ENCODE measurements at regions not wholly inside any gene's neighbourhood (a gene's known extent, or its start where the extent isn't known, plus 50 kb on each side); places are given as distances from the start of the nearest gene placed in this dataset.

DNA sequence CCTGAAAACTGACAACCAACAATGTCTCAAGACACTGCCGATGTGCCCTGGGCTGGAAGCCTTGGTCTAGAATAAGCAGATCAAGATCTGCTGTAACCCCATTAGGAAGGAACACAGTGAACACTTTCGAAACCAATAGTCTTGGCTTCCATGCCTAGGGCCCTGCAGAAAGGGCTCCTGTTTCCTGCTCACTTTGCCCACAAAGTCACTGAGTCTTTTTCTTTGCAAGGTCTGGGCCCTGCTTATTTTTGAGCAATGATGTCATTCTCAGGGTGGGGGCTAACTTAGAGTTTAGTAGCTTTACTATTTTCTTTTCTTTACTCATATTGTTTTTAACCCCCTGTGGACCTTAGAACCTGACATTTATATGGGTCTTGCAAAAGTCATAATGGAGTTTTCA lies 704.2 kb upstream of the TMEM132C start:
- H3K27ac Mint-ChIP-seq = no peak overlapping the region
- H3K9me3 Mint-ChIP-seq = peaks cover 5% of the 10 kb centered on the region
- H3K36me3 Mint-ChIP-seq = no peaks in the 10 kb centered on the region
- H3K4me3 Mint-ChIP-seq = no peak overlapping the region
- DNase-seq (ENCODE audit: low spot score in 2 of 2) (no peak), ATAC-seq (no peak)
- H3K4me1 Mint-ChIP-seq = peaks cover 18% of the 10 kb centered on the region

DNA sequence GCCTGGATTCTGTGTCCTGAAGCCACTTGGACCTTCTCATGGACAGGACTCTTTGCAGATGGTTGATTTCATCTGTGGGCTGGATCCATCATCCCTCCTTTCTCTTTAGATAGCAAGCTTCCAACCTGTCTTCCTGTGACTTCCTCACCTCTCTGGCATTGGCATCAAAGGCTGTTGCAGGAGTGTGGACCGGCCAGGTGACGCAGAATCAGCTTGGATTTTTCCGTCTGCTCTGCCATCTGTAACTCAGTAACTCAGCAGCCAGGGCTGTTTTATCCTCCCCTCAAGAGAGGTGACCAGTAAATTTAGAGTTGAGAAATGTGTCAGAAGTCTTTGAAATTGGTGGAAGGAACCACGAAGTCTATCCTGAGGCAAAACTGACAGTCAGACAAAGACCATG lies 701.7 kb upstream of the TMEM132C start:
- Mint-ChIP-seq H3K9me3 (peaks cover 15% of the 10 kb centered on the region), H3K4me3 (no peak overlapping the region), H3K27ac (no peak overlapping the region), H3K4me1 (peaks cover 10% of the 10 kb centered on the region), H3K36me3 (no peaks in the 10 kb centered on the region)
- no peak for DNase-seq (ENCODE audit: low spot score in 2 of 2)
- no peak for ATAC-seq

DNA sequence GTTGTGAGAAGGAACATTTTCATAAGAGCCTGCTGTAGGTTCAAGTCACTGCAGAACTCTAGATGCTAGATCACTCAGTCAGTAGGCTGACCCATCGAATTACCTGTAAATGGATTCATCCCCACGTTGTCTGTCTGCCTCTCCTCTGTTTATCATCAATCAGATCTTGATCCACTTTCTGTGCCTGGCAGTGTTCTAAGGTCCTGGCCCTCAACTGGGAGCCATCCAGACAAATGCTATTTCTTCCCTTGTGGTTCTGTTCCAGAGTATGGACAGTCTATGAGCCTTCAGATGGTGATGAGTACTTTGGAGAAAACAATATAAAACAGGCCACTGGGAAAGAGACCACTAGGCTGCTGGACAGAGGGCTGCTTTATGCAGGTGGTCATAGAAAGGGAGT lies 699.4 kb upstream of the TMEM132C start:
- H3K4me1 Mint-ChIP-seq = peaks cover 10% of the 10 kb centered on the region
- H3K36me3 Mint-ChIP-seq = no peaks in the 10 kb centered on the region
- H3K27ac Mint-ChIP-seq = peak overlapping the region; percentile 93
- no peak for DNase-seq (ENCODE audit: low spot score in 2 of 2)
- H3K9me3 Mint-ChIP-seq = peaks cover 16% of the 10 kb centered on the region
- ATAC-seq = no peak
- H3K4me3 Mint-ChIP-seq = no peak overlapping the region

DNA sequence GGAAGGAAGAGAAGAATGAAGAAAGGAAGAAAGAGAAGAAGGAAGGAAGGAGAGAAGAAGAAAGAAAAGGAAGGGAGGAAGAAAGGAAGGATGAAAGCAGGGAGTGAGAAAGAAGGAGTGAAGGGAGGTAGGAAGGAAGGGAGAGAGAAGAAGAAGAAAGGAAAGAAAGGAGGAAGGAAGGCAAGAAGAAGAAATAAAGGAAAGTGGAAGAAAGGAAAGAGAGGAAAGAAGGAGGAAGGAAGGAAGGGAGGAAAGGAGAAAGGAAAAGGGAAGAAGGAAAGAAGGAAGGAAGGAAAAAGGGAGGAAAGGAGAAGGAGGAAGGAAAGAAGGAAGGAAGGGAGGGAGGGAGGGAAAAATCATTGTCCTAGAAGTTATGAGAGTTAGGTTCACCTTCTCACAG lies 696.6 kb upstream of the TMEM132C start:
- DNase-seq (ENCODE audit: low spot score in 2 of 2) (no peak), ATAC-seq (no peak)
- H3K27ac Mint-ChIP-seq = no peak overlapping the region
- H3K36me3 Mint-ChIP-seq = no peaks in the 10 kb centered on the region
- H3K4me3 Mint-ChIP-seq = no peak overlapping the region
- peaks cover 10% of the 10 kb centered on the region for H3K4me1 Mint-ChIP-seq
- H3K9me3 Mint-ChIP-seq = peaks cover 17% of the 10 kb centered on the region

DNA sequence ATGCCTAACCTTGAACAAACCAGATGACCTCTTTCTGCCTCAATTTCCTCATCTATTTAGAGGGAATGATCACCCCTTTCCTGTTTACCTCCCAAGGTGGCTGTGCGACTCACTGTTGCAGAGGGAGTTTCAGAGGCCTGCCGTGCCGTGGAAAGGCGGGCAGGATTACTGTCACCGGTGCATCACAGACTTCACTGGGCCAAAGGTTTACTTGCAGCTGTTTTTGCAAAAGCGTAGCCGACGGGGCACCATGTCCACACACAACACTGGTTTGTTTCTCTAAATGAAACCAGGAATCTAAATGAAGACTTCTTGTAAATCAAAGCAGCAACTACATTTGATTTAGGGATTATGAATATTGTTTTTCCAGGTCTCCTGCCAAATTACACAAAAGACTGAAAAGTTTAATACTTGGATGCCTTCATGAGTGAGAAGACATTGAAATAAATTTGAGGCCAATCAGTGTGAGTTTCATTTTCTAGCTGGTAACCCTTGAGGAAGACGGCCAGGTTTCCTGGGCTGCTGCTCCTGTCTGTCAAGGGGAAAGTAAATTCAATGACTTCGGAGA lies 696.1 kb upstream of the TMEM132C start:
- Mint-ChIP-seq H3K9me3 (peaks cover 17% of the 10 kb centered on the region), H3K36me3 (no peaks in the 10 kb centered on the region), H3K4me1 (peaks cover 10% of the 10 kb centered on the region), H3K27ac (no peak overlapping the region), H3K4me3 (no peak overlapping the region)
- ATAC-seq (no peak), DNase-seq (ENCODE audit: low spot score in 2 of 2) (no peak)

DNA sequence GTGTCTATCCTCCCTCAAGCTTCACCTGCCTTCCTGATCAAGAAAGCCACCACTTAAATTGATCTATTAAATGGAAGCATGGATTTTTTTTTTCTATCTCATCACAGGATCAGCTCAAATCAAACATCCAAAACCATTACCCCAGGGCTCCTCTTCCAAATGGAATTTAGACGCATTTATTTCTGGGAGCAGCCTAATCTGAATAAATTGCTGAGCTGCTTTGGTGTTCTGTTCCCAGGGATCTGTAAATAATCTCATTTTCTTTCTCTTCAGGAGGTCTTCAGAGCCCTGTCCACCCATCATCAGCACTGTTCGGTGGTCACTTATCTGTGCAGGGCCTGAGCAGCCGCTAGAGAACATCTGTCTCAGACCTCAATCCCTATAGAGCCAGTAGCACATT lies 695.4 kb upstream of the TMEM132C start:
- Mint-ChIP-seq H3K27ac (no peak overlapping the region), H3K9me3 (peaks cover 17% of the 10 kb centered on the region), H3K36me3 (no peaks in the 10 kb centered on the region), H3K4me1 (peaks cover 10% of the 10 kb centered on the region), H3K4me3 (no peak overlapping the region)
- ATAC-seq (no peak), DNase-seq (ENCODE audit: low spot score in 2 of 2) (no peak)

DNA sequence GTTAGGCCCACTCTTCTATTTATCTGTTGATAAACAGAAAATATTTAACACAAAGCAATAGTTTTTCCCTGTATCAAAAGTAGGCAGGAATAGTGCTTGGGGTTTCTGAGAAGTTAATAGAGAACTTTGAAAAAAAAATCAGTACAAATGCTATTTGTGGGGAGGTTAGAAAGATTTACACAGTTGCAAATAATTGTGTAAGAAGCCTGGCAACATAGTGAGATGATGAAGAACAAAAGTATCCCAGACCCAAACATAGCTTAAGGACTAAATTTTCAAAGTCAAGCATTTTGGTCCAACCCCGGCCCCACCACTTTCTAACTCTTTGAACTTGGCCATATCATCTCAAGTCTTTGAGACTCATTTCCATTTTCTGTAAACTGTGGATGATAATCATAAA lies 687.5 kb upstream of the TMEM132C start:
- Mint-ChIP-seq H3K36me3 (no peaks in the 10 kb centered on the region), H3K4me1 (no peaks in the 10 kb centered on the region), H3K27ac (no peak overlapping the region), H3K4me3 (no peak overlapping the region), H3K9me3 (peaks cover 4% of the 10 kb centered on the region)
- ATAC-seq = no peak
- DNase-seq (ENCODE audit: low spot score in 2 of 2) = no peak

DNA sequence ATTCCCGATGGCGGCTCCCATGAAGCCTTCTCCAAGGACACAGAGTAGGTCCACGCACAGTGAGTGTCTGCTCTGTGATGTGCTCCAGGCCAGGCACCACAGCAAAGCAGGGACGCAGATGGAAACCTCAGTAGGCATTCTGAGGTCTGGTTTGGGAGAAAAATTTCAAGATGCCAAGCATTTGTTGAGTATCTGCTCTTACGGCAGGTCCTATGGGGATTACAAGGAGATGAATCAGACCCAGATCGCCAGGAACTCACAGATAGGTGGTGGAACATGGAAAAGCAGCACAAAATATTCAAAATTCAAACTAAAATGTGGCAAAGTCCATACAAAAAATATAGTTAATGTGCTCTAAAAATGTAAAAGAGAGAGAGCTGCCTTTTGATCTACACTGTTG lies 684.9 kb upstream of the TMEM132C start:
- Mint-ChIP-seq H3K36me3 (no peaks in the 10 kb centered on the region), H3K4me3 (no peak overlapping the region), H3K27ac (no peak overlapping the region), H3K4me1 (no peaks in the 10 kb centered on the region), H3K9me3 (no peaks in the 10 kb centered on the region)
- no peak for DNase-seq (ENCODE audit: low spot score in 2 of 2)
- ATAC-seq = no peak

DNA sequence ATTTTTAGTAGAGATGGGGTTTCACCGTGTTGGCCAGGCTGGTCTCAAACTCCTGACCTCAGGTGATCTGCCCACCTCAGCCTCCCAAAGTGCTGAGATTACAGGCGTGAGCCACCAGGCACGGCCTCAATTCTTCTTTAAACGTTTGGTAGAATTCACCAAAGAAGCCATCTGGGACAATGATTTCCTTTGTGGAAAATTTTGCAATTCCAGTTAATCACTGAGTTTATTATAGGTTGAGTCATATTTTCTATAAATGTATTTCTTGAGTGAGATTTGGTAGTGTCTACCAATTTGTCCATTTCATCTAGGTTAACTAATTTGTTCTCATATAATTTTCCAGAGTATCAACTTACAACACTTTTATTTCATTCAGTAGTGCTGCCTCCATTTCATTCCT lies 683.9 kb upstream of the TMEM132C start:
- H3K27ac Mint-ChIP-seq = no peak overlapping the region
- no peak for ATAC-seq

DNA sequence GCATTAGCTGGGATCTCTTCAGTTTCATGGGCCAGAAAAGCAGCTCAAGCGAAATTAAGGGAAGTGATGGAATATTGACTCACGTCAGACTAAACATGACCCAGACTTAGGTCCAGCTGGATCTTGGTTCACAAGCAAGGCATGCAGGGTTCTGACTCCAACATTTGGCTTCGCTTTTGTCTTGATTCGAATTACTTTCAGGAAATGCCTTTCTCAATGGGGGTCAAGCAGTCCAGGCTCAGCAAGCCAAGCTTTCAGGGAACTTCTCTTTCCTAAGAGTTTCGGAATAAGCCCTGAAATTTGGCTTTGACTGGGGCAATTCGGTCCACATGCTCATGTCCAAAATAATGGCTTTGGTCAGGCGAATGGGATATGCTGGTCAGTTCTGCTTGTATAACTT lies 678.7 kb upstream of the TMEM132C start:
- H3K4me1 Mint-ChIP-seq = no peaks in the 10 kb centered on the region
- no peak overlapping the region for H3K27ac Mint-ChIP-seq
- H3K36me3 Mint-ChIP-seq = no peaks in the 10 kb centered on the region
- no peaks in the 10 kb centered on the region for H3K9me3 Mint-ChIP-seq
- no peak for ATAC-seq
- H3K4me3 Mint-ChIP-seq = no peak overlapping the region
- no peak for DNase-seq (ENCODE audit: low spot score in 2 of 2)

More for the DNA sequence above, 683.9 kb upstream of the TMEM132C start:
- no peaks in the 10 kb centered on the region for H3K9me3 Mint-ChIP-seq
- no peaks in the 10 kb centered on the region for H3K36me3 Mint-ChIP-seq
- H3K4me3 Mint-ChIP-seq = no peak overlapping the region
- no peaks in the 10 kb centered on the region for H3K4me1 Mint-ChIP-seq
- DNase-seq (ENCODE audit: low spot score in 2 of 2) = no peak

DNA sequence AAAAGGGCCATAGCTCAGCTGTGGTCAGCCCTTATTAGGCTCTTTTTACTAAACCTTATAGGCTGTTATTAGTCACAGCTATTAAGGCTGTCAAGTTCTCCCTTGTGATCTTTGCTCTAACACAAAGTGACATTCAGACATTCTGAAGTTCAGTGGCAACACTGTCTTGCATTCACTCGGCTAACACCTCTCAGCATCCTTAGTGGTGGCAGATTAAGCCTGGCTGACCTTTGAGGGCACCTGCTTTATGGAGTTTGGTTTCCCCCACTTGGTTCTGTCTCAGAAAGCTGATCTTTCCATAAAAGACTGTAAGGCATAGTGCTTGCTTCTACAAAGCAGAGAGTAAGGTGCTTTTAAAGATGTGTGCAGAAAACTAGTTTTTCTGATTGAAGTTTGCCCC lies 677.4 kb upstream of the TMEM132C start:
- Mint-ChIP-seq H3K4me1 (no peaks in the 10 kb centered on the region), H3K9me3 (no peaks in the 10 kb centered on the region), H3K4me3 (no peak overlapping the region), H3K36me3 (no peaks in the 10 kb centered on the region), H3K27ac (no peak overlapping the region)
- DNase-seq (ENCODE audit: low spot score in 2 of 2) (no peak), ATAC-seq (no peak)

DNA sequence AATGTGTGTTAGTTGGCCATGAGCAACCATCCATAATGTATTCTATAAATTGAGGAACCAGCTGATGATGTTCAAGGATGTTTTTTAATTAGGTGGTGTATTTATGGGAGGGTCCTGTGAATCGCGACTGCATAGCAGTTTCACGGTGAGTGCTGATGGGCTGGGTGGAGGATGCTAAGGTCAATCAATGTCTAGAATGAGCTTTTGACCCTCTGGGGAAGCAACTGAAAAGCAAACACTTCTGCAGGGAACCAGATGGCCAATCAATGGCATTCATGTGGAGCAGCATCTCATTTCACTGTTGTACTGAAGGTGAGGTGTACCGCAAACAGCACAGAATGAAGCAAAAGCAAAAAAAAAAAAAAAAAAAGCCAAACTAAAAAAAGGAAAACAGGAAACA lies 676.1 kb upstream of the TMEM132C start:
- H3K4me3 Mint-ChIP-seq = no peak overlapping the region
- H3K27ac Mint-ChIP-seq = no peak overlapping the region
- H3K36me3 Mint-ChIP-seq = no peaks in the 10 kb centered on the region
- H3K4me1 Mint-ChIP-seq = no peaks in the 10 kb centered on the region
- ATAC-seq (no peak), DNase-seq (ENCODE audit: low spot score in 2 of 2) (no peak)
- H3K9me3 Mint-ChIP-seq = no peaks in the 10 kb centered on the region

DNA sequence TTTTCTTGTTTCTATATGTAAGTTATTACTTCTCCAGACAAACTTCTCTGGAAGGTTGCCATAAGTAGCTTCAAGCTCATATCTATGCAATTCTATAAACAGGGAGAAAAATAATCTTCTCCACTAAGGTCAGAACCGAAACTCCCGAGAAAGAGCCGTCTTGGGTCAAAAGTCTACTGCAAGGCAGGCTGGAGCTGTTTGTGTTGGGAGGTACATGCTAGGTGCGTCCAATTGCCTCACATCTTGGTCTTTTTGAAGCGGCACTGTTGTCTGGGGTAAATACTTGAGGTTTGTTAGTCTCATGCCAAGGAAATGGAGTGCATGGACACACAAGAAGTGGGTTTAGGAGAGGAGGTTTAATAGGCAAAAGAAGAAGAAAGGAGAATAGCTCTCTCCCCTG lies 674.7 kb upstream of the TMEM132C start:
- no peaks in the 10 kb centered on the region for H3K4me1 Mint-ChIP-seq
- no peak for DNase-seq (ENCODE audit: low spot score in 2 of 2)
- no peaks in the 10 kb centered on the region for H3K36me3 Mint-ChIP-seq
- no peak overlapping the region for H3K4me3 Mint-ChIP-seq
- no peaks in the 10 kb centered on the region for H3K9me3 Mint-ChIP-seq
- ATAC-seq = no peak
- H3K27ac Mint-ChIP-seq = no peak overlapping the region

DNA sequence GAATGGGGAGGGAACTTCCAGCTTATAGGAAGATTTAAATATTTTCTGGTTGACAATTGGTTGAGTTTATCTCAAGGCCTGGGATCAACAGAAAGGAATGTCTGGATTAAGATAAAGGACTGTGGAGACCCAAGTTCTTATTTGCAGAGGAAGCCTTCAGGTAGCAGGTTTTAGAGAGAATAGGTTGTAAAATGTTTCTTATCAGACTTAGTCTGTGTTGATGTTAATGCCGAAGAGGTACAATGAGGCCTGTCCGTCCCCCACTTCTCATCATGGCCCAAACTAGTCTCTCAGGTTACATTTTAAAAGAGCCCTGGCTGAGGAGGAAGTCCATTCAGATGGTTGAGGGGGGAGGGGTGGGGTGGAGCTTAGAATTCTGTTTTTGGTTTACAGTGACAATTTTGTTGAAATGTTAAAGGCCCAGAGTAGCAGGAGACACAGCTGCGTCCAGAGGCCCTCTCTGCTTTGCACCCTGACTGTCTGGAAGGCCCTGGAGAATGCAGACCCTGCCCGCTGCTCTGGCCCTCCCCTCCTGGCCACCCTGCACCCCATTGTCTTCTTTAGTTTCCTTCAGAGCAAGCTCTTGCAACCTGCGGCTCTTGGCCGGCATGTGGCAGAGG lies 672.5 kb upstream of the TMEM132C start:
- Mint-ChIP-seq H3K36me3 (no peaks in the 10 kb centered on the region), H3K27ac (no peak overlapping the region)

DNA sequence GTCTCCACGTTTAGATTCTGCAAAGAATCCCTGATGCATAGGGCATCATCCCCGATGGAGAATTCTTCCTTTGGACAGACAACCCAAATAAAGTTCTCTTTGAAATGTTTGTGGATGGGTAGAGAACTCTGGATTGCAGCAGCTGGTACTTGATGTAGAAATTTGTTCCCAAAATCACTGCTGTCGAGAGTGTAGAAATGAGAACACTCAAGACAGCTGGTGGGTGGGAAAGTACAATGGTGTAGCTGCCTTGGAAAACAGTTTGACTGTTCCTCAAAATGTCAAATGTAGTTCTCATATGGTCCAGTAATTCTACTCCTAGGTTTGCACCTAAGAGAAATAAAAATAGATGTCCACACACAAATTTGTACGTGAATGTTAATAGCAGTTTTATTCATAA lies 671.5 kb upstream of the TMEM132C start:
- ATAC-seq (no peak), DNase-seq (ENCODE audit: low spot score in 2 of 2) (no peak)
- H3K9me3 Mint-ChIP-seq = peaks cover 2% of the 10 kb centered on the region
- no peaks in the 10 kb centered on the region for H3K4me1 Mint-ChIP-seq
- H3K4me3 Mint-ChIP-seq = no peak overlapping the region
- H3K27ac Mint-ChIP-seq = no peak overlapping the region
- H3K36me3 Mint-ChIP-seq = no peaks in the 10 kb centered on the region

More for the DNA sequence above, 672.5 kb upstream of the TMEM132C start:
- Mint-ChIP-seq H3K4me3 (no peak overlapping the region), H3K4me1 (no peaks in the 10 kb centered on the region), H3K9me3 (peaks cover 2% of the 10 kb centered on the region)
- DNase-seq (ENCODE audit: low spot score in 2 of 2) (no peak), ATAC-seq (no peak)

DNA sequence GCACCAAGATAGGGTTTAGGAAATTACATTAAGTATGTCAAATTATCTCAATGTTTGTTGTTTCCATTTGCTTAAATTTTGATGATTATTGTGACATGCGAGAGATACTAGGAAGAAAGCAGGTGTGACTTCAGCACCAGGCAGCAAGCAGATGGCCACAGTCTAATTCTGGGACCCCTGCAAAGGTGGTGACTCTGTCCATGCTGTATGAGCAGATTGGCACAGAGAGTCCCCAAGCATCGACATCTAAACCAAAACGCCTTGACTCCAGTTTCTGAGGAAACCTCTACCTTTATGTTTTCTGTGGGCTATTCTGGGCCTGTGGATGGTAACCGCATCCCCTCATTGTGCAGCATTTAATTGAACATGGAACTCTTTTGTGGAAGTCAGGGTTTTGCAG lies 670.1 kb upstream of the TMEM132C start:
- Mint-ChIP-seq H3K4me3 (no peak overlapping the region), H3K27ac (no peak overlapping the region), H3K4me1 (no peaks in the 10 kb centered on the region), H3K9me3 (peaks cover 2% of the 10 kb centered on the region), H3K36me3 (no peaks in the 10 kb centered on the region)
- no peak for ATAC-seq
- DNase-seq (ENCODE audit: low spot score in 2 of 2) = no peak

DNA sequence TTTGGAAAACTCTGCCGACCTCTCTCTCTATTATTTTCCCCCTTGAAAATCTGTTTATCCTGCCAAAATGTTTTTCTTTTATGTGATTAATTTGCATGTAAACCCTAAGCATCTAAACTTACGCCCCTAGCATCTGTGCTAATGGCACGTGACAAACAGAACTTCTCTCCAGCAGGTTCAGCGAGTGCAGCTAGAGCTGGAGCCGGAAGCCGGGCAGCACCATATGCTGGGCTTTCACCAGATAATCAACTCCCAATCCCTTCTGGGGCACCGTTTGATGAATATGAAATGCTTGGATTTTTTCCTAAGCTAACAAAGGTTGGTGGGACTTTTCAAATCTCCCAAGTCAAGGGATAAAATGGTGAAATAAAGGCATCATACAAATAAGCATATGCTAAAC lies 667.5 kb upstream of the TMEM132C start:
- Mint-ChIP-seq H3K4me1 (no peaks in the 10 kb centered on the region), H3K9me3 (peaks cover 2% of the 10 kb centered on the region), H3K27ac (no peak overlapping the region), H3K4me3 (no peak overlapping the region), H3K36me3 (no peaks in the 10 kb centered on the region)
- no peak for ATAC-seq
- no peak for DNase-seq (ENCODE audit: low spot score in 2 of 2)

Data from stimulated activated effector memory CD8-positive, alpha-beta T cell treated with anti-CD3 and anti-CD28 coated beads, Interleukin-12 subunit alpha, Interleukin-12 subunit beta, amount 100 ng/mL, for 72 hours (primary cell).